Coronary artery (tissue), 2 donors: ENCODE measurements at regions not wholly inside any gene's neighbourhood (a gene's known extent, or its start where the extent isn't known, plus 50 kb on each side); places are given as distances from the start of the nearest gene placed in this dataset.

Experiments
- DNase-seq: peaks from one replicate; pipeline ENCODE4 v3.0.0-alpha.2; 2017; ENCODE audit warnings: low spot score
- H3K27ac ChIP-seq, 2 donors: fragments of 200-600 bp; sonication (generic); one replicate each; pipeline ENCODE4 v1.5.1; 2016 to 2019
- H3K4me3 ChIP-seq: fragments of 200-600 bp; sonication (generic); 2 replicates; pipeline ENCODE4 v1.5.1; 2016; ENCODE audit warnings: mild to moderate bottlenecking, moderate library complexity
- TF ChIP-seq, protein P1 (sequence below): fragments of 200-600 bp; sonication (generic); IDR thresholded peaks from one replicate; pipeline ENCODE4 v1.5.1; 2019; ENCODE audit warnings: antibody characterized with exemption

GRCh38 chr2:136178941-136179601 lies 61.1 kb upstream of the CXCR4 start:
- TF ChIP-seq, protein P1, sequence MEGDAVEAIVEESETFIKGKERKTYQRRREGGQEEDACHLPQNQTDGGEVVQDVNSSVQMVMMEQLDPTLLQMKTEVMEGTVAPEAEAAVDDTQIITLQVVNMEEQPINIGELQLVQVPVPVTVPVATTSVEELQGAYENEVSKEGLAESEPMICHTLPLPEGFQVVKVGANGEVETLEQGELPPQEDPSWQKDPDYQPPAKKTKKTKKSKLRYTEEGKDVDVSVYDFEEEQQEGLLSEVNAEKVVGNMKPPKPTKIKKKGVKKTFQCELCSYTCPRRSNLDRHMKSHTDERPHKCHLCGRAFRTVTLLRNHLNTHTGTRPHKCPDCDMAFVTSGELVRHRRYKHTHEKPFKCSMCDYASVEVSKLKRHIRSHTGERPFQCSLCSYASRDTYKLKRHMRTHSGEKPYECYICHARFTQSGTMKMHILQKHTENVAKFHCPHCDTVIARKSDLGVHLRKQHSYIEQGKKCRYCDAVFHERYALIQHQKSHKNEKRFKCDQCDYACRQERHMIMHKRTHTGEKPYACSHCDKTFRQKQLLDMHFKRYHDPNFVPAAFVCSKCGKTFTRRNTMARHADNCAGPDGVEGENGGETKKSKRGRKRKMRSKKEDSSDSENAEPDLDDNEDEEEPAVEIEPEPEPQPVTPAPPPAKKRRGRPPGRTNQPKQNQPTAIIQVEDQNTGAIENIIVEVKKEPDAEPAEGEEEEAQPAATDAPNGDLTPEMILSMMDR, result no peak
- no peak for DNase-seq
- H3K4me3 ChIP-seq, result no peak overlapping the region
- H3K27ac ChIP-seq, result no peak overlapping the region

DNA sequence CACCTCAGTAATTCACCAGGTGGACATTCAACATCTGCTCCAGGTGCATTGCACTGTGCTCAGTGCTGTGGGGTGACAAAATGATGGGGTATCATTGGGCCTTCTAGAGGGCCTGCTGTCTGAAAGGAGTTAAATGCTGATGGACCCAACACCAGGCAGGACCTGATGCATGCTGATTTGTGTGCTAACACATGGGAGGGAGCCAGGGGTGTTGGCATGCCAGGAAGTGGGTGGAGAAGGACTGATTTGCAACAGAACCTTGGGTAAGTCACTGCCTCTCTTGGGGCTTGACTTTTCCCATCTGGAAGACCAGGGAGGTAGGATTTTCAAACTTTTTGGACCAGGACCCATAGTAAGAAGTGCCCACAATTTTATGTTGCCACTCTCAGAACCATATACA lies 57.9 kb upstream of the CXCR4 start:
- DNase-seq, result no peak
- H3K4me3 ChIP-seq, result no peak overlapping the region
- TF ChIP-seq, protein P1, result no peak
- no peak overlapping the region for H3K27ac ChIP-seq

GRCh38 chr2:136175466-136175865 lies 57.5 kb upstream of the CXCR4 start:
- no peak for DNase-seq
- no peak overlapping the region for H3K27ac ChIP-seq
- TF ChIP-seq, protein P1, result no peak
- H3K4me3 ChIP-seq, result no peak overlapping the region

- Histone ChIP-seq H3K27ac (no peak overlapping the region), H3K4me3 (no peak overlapping the region)
- TF ChIP-seq, protein P1, result no peak
- DNase-seq, result no peak
These were observed 55.2 kb upstream of the CXCR4 start for GRCh38 chr2:136173126-136173525.

GRCh38 chr2:136171223-136171622 lies 53.3 kb upstream of the CXCR4 start:
- no peak for DNase-seq
- H3K4me3 ChIP-seq, result no peak overlapping the region
- TF ChIP-seq, protein P1, result no peak
- no peak overlapping the region for H3K27ac ChIP-seq

GRCh38 chr2:136168720-136169119 lies 50.8 kb upstream of the CXCR4 start:
- Histone ChIP-seq H3K4me3 (no peak overlapping the region), H3K27ac (no peak overlapping the region)
- no peak for DNase-seq
- TF ChIP-seq, protein P1, result no peak

DNA sequence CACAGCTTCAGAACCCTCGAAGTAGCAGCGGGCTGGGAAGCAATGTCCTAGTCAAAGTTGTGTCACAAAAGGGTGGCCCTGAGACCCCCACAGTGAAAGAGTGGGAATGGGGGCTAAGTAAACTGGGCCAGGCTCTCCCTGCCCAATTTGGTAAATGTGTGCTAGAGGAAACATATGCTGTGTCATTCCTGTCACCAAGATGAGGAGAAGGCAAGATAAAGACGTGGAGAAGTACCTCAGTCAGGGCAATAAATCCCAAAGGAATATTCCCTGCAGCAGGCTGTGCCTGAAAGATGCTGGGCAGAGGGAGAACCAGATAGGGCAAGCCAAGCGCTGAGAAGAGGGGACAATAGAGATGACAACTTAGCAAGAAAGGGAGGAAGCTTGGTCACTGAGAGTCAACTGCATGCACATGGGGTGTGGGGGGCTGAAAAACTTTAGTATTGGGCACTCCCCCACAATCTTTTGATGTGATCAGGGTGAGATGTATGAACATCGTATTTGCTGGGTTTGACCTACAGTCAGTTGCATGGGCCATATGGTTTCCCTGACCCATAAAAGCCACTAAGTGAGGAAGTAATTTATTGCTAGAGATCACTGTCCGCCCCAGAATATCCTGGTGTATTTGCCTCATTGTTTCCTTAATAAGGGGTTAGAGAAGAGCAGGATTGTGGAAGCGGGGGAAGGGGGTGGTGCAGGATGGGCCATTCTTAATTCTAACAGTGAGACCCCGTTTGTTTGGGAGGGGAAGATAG lies 49.9 kb upstream of the CXCR4 start:
- Histone ChIP-seq H3K4me3 (no peak overlapping the region), H3K27ac (no peak overlapping the region)
- no peak for DNase-seq
- TF ChIP-seq, protein P1, result no peak
